ENCODE measurements at regions not wholly inside any gene's neighbourhood (a gene's known extent, or its start where the extent isn't known, plus 50 kb on each side); places are given as distances from the start of the nearest gene placed in this dataset.

- TF ChIP-seq CTCF (IDR thresholded peaks at IDR 0.05; ENCODE audit: extremely low read depth, missing control alignments) = no peak
- no peak for DNase-seq (ENCODE audit: low spot score)
Measured at GRCh38 chr20:40341561-40341960, 347.5 kb downstream of the MAFB start.

- TF ChIP-seq CTCF (IDR thresholded peaks at IDR 0.05; ENCODE audit: extremely low read depth, missing control alignments) = no peak
- no peak for DNase-seq (ENCODE audit: low spot score)
Measured at GRCh38 chr20:40339661-40340449, 349.2 kb downstream of the MAFB start.

GRCh38 chr20:40336533-40336932 lies 352.5 kb downstream of the MAFB start:
- no peak for TF ChIP-seq CTCF (IDR thresholded peaks at IDR 0.05; ENCODE audit: extremely low read depth, missing control alignments)

GRCh38 chr20:40335901-40336351 lies 353.1 kb downstream of the MAFB start:
- no peak for DNase-seq (ENCODE audit: low spot score)
- no peak for TF ChIP-seq CTCF (IDR thresholded peaks at IDR 0.05; ENCODE audit: extremely low read depth, missing control alignments)

More at GRCh38 chr20:40336533-40336932, 352.5 kb downstream of the MAFB start:
- DNase-seq (ENCODE audit: low spot score) = no peak

GRCh38 chr20:40335437-40335836 lies 353.6 kb downstream of the MAFB start:
- DNase-seq (ENCODE audit: low spot score) = no peak

GRCh38 chr20:40333591-40333990 lies 355.4 kb downstream of the MAFB start:
- DNase-seq (ENCODE audit: low spot score) = no peak
- no peak for TF ChIP-seq CTCF (IDR thresholded peaks at IDR 0.05; ENCODE audit: extremely low read depth, missing control alignments)

More at GRCh38 chr20:40335437-40335836, 353.6 kb downstream of the MAFB start:
- TF ChIP-seq CTCF (IDR thresholded peaks at IDR 0.05; ENCODE audit: extremely low read depth, missing control alignments) = no peak

GRCh38 chr20:40331807-40332560 lies 357.1 kb downstream of the MAFB start:
- no peak for DNase-seq (ENCODE audit: low spot score)
- TF ChIP-seq CTCF (IDR thresholded peaks at IDR 0.05; ENCODE audit: extremely low read depth, missing control alignments) = no peak
